H1 (cell line): ENCODE measurements at regions not wholly inside any gene's neighbourhood (a gene's known extent, or its start where the extent isn't known, plus 50 kb on each side); places are given as distances from the start of the nearest gene placed in this dataset.

Experiments used
- CTCF ChIA-PET: fragments of 300-600 bp; sonication (Branson Sonifier 250); formaldehyde crosslinking; loops from one replicate; lab custom pipeline; 2021; ENCODE audit not compliant: partially characterized antibody; lab: Charles Lee
- POLR2A ChIA-PET: fragments of 300-600 bp; sonication (Branson Sonifier 250); formaldehyde crosslinking; loops from one replicate; lab custom pipeline; 2021; ENCODE audit warnings: inconsistent platforms; ENCODE audit not compliant: partially characterized antibody; lab: Charles Lee
- DNase-seq, 2 experiments: peaks; one replicate each; pipeline versions ENCODE4 v3.0.0 to v3.0.0-alpha.2; 2010 to 2022; ENCODE audit warnings: low spot score in 2 of 2, low read depth in 1 of 2, mixed read lengths in 1 of 2
- FAIRE-seq: peaks from 2 replicates; lab custom pipeline; 2011; peaks lifted over from hg19 to GRCh38; lab: Jason Lieb, UNC
- H2AFZ ChIP-seq: 2 replicates; pipeline ENCODE4 v1.8.1; 2012; ENCODE audit warnings: low read length, inconsistent platforms
- H2AK5ac ChIP-seq: 2 replicates; pipeline ENCODE4 v1.6.1; 2013; ENCODE audit warnings: low read depth, low read length
- H2BK120ac ChIP-seq: replicated peaks from 2 replicates; pipeline ENCODE3; 2013; ENCODE audit warnings: low read depth, low read length, inconsistent platforms
- H2BK12ac ChIP-seq: 2 replicates; pipeline ENCODE4 v1.6.1; 2013; ENCODE audit warnings: low read depth, low read length
- H2BK15ac ChIP-seq: 2 replicates; pipeline ENCODE4 v1.6.1; 2013; ENCODE audit warnings: low read length
- H2BK20ac ChIP-seq: 2 replicates; pipeline ENCODE4 v1.6.1; 2013; ENCODE audit warnings: low read length
- H2BK5ac ChIP-seq: 2 replicates; pipeline ENCODE4 v1.6.1; 2013; ENCODE audit warnings: low read depth, low read length
- H3K14ac ChIP-seq: 2 replicates; pipeline ENCODE4 v1.6.1; 2013; ENCODE audit warnings: inconsistent platforms; ENCODE audit not compliant: insufficient read length
- H3K18ac ChIP-seq: 2 replicates; pipeline ENCODE4 v1.6.1; 2013; ENCODE audit warnings: low read length; ENCODE audit errors: extremely low read depth
- H3K23ac ChIP-seq: 2 replicates; pipeline ENCODE4 v1.6.1; 2013; ENCODE audit warnings: inconsistent platforms; ENCODE audit not compliant: insufficient read length
- H3K23me2 ChIP-seq: 2 replicates; pipeline ENCODE4 v1.6.1; 2013; ENCODE audit warnings: low read depth, low read length
- H3K27ac ChIP-seq: 2 replicates; pipeline ENCODE4 v1.6.1; 2011; ENCODE audit warnings: low read depth, low read length, inconsistent platforms
- H3K27me3 ChIP-seq, 4 experiments: replicated peaks in 1 of 4; 1 replicate in 1 of 4; 2 replicates in 3 of 4; pipeline versions ENCODE4 v1.6.1 to v1.8.1; 2011 to 2013; ENCODE audit warnings: low read length in 3 of 4, mild to moderate bottlenecking in 3 of 4, inconsistent platforms in 2 of 4, mixed read lengths in 2 of 4, moderate library complexity in 1 of 4; ENCODE audit not compliant: control insufficient read depth in 3 of 4, insufficient read depth in 3 of 4; ENCODE audit errors: extremely low read depth in 1 of 4
- H3K36me3 ChIP-seq, 4 experiments: 2 replicates each; pipeline versions ENCODE4 v1.6.1 to v1.8.1; 2011 to 2013; ENCODE audit warnings: mild to moderate bottlenecking in 4 of 4, low read length in 3 of 4, moderate library complexity in 2 of 4, control low read depth in 1 of 4, inconsistent platforms in 1 of 4; ENCODE audit not compliant: insufficient read depth in 4 of 4, control insufficient read depth in 2 of 4
- H3K4ac ChIP-seq: replicated peaks from 2 replicates; pipeline ENCODE3; 2013; ENCODE audit warnings: low read length, low read depth, mixed read lengths, inconsistent platforms; ENCODE audit not compliant: insufficient read length
- H3K4me1 ChIP-seq, 4 experiments: replicated peaks in 1 of 4; 1 replicate in 1 of 4; 2 replicates in 3 of 4; pipeline versions ENCODE4 v1.6.1 to v1.8.1; 2011 to 2013; ENCODE audit warnings: low read length in 3 of 4, inconsistent platforms in 2 of 4, mixed read lengths in 1 of 4; ENCODE audit not compliant: insufficient read depth in 4 of 4, control insufficient read depth in 3 of 4
- H3K4me2 ChIP-seq, 2 experiments: 2 replicates each; pipeline versions ENCODE4 v1.6.1 to v1.8.1; 2011 to 2013; ENCODE audit warnings: low read depth in 2 of 2, low read length in 2 of 2, control low read depth in 1 of 2, inconsistent platforms in 1 of 2, mild to moderate bottlenecking in 1 of 2; ENCODE audit not compliant: insufficient read depth in 1 of 2
- H3K4me3 ChIP-seq, 4 experiments: fragments of 200-600, 300-600 bp in 1 of 4; sonication (generic), shearing (Covaris generic), sonication (Bioruptor Twin) in 1 of 4; 2 replicates each; pipeline versions ENCODE4 v1.5.1 to v1.8.1; 2011 to 2016; ENCODE audit warnings: low read length in 4 of 4, low read depth in 3 of 4, control low read depth in 2 of 4, inconsistent platforms in 2 of 4, mild to moderate bottlenecking in 2 of 4, mixed read lengths in 1 of 4, moderate library complexity in 1 of 4; ENCODE audit not compliant: insufficient read depth in 2 of 4; ENCODE audit errors: extremely low read depth in 1 of 4
- H3K56ac ChIP-seq: replicated peaks from 2 replicates; pipeline ENCODE3; 2013; ENCODE audit warnings: low read depth, mild to moderate bottlenecking, mixed read lengths, low read length, inconsistent platforms; ENCODE audit not compliant: insufficient read length
- H3K79me1 ChIP-seq: 2 replicates; pipeline ENCODE4 v1.6.1; 2013; ENCODE audit warnings: low read depth, low read length, control low read depth
- H3K79me2 ChIP-seq, 2 experiments: 2 replicates each; pipeline versions ENCODE4 v1.6.1 to v1.8.1; 2012 to 2013; ENCODE audit warnings: low read length in 2 of 2, mild to moderate bottlenecking in 2 of 2, inconsistent platforms in 1 of 2; ENCODE audit not compliant: insufficient read depth in 2 of 2, control insufficient read depth in 1 of 2
- H3K9ac ChIP-seq, 4 experiments: replicated peaks in 1 of 4; 1 replicate in 1 of 4; 2 replicates in 3 of 4; pipeline versions ENCODE4 v1.6.1 to v1.8.1; 2011 to 2013; ENCODE audit warnings: low read depth in 3 of 4, low read length in 3 of 4, control low read depth in 2 of 4, mild to moderate bottlenecking in 2 of 4, moderate library complexity in 2 of 4, inconsistent platforms in 1 of 4; ENCODE audit errors: extremely low read depth in 1 of 4
- H3K9me3 ChIP-seq, 2 experiments: 2 replicates each; pipeline versions ENCODE4 v1.6.1 to v1.8.1; 2012 to 2013; ENCODE audit warnings: mild to moderate bottlenecking in 2 of 2, moderate library complexity in 2 of 2, control low read depth in 1 of 2, inconsistent platforms in 1 of 2, low read depth in 1 of 2, low read length in 1 of 2, mixed read lengths in 1 of 2; ENCODE audit not compliant: insufficient read depth in 2 of 2
- H4K20me1 ChIP-seq, 2 experiments: replicated peaks in 1 of 2; 2 replicates each; pipeline versions ENCODE3 to v1.8.1; 2011 to 2013; ENCODE audit warnings: inconsistent platforms in 2 of 2, low read length in 2 of 2, mild to moderate bottlenecking in 1 of 2; ENCODE audit not compliant: insufficient read depth in 2 of 2, control insufficient read depth in 1 of 2
- H4K5ac ChIP-seq: 2 replicates; pipeline ENCODE4 v1.6.1; 2013; ENCODE audit warnings: low read length, low read depth, mixed read lengths, inconsistent platforms; ENCODE audit not compliant: insufficient read length
- H4K8ac ChIP-seq: 2 replicates; pipeline ENCODE4 v1.8.0; 2013; ENCODE audit warnings: mild to moderate bottlenecking, moderate library complexity, low read length, inconsistent platforms; ENCODE audit not compliant: insufficient read depth; ENCODE audit errors: extremely low read depth
- H4K91ac ChIP-seq: replicated peaks from 2 replicates; pipeline ENCODE3; 2013; ENCODE audit warnings: low read length, mixed read lengths, inconsistent platforms; ENCODE audit not compliant: insufficient read length
- ATF3 ChIP-seq: IDR thresholded peaks from 2 replicates; pipeline ENCODE4 v1.6.1; 2011; ENCODE audit warnings: low read depth, mild to moderate bottlenecking, low read length; ENCODE audit not compliant: insufficient read depth
- EP300 ChIP-seq, 2 experiments: IDR thresholded peaks; 1 replicate in 1 of 2; 2 replicates in 1 of 2; pipeline ENCODE4 v1.6.1; 2011 to 2012; ENCODE audit warnings: low read depth in 2 of 2, low read length in 2 of 2, mild to moderate bottlenecking in 2 of 2, borderline replicate concordance in 1 of 2, inconsistent platforms in 1 of 2, moderate library complexity in 1 of 2
- JUN ChIP-seq: IDR thresholded peaks from 2 replicates; pipeline ENCODE4 v1.6.1; 2011; ENCODE audit warnings: low read depth, mild to moderate bottlenecking, improper control_type of control experiment, low read length
- MAFK ChIP-seq: IDR thresholded peaks from 2 replicates; pipeline ENCODE4 v1.6.1; 2012; ENCODE audit warnings: low read depth, mild to moderate bottlenecking, improper control_type of control experiment, low read length
- NANOG ChIP-seq: IDR thresholded peaks from 2 replicates; pipeline ENCODE4 v1.6.1; 2011; ENCODE audit warnings: low read length, low read depth, mild to moderate bottlenecking, inconsistent platforms; ENCODE audit not compliant: insufficient read depth, poor library complexity, severe bottlenecking
- NRF1 ChIP-seq: IDR thresholded peaks from 2 replicates; pipeline ENCODE4 v1.6.1; 2011; ENCODE audit warnings: mild to moderate bottlenecking, low read depth, low read length, improper control_type of control experiment
- POU5F1 ChIP-seq: IDR thresholded peaks from 2 replicates; pipeline ENCODE4 v1.6.1; 2011; ENCODE audit warnings: low read depth, mild to moderate bottlenecking, low read length, moderate library complexity
- RBBP5 ChIP-seq: IDR thresholded peaks from 2 replicates; pipeline ENCODE4 v1.7.1; 2012; ENCODE audit warnings: low read depth, mild to moderate bottlenecking, inconsistent platforms, low read length, moderate library complexity, borderline replicate concordance
- SIRT6 ChIP-seq: IDR thresholded peaks from one replicate; pipeline ENCODE4 v1.7.1; 2012; ENCODE audit warnings: low read length, inconsistent platforms
- SP1 ChIP-seq: IDR thresholded peaks from 2 replicates; pipeline ENCODE4 v1.6.1; 2011; ENCODE audit warnings: low read depth, low read length
- WGBS, 2 experiments: shearing (Covaris generic) in 1 of 2; methylation state at CpG; one replicate each; pipeline versions ENCODE4 v1.1.6 to v1.1.7; 2013 to 2015; ENCODE audit warnings: low lambda C conversion rate in 2 of 2, mixed read lengths in 2 of 2, inconsistent platforms in 1 of 2, low coverage in 1 of 2, missing lambda C conversion rate in 1 of 2; ENCODE audit not compliant: insufficient replicate concordance in 2 of 2, insufficient coverage in 1 of 2, insufficient read length in 1 of 2; ENCODE audit errors: extremely low coverage in 1 of 2, missing lambda C conversion rate in 1 of 2; 5-methylcytosine and 5-hydroxymethylcytosine counted together
- TF ChIP-seq, protein P1 (sequence below): IDR thresholded peaks from 2 replicates; pipeline ENCODE4 v1.6.1; 2011; ENCODE audit warnings: low read length, improper control_type of control experiment

DNA sequence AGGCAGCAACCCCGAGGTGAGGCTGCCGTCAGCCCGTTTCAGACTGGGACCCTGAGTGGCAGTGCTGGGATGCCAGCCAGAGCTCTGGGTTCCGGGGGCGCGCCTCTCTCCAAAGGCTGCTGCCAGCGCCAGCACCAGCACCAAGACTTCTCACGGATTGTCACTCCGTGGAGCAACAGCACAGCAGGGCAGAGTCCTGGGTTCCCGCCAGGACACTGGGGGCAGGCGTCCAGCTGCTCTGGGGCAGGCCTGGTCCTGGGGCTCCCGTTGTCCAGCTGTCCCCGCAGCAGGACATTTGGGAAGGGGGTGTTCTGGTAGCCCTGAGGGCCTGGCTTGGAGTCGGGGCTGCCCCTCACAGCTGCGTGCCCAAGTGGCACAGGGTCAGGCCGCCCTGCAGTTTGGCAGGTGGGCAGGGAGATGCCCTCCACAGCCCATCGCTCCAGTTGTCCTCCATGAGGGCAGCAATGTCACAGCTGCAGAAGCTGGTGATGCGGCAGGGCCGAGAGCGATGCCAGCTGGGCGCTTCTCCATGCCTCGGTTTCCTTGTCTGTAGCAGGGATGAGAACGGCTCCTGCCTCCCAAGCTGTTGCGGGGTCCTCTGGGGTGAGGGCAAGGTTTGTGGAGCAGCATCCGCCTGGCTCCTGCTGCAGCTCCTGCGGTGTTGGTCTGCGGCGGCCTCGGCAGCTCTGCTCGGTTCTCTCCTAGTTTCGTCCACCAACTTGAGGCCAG, 137.3 kb upstream of the CIBAR2 start:
- H2BK120ac ChIP-seq = no peak overlapping the region
- no peak overlapping the region for H2BK12ac ChIP-seq
- H2AFZ ChIP-seq = no peak overlapping the region
- no peak overlapping the region; the same call in 1 of the 2 replicates for H4K8ac ChIP-seq
- DNase-seq (no peak), FAIRE-seq (no peak)
- no peak overlapping the region for H3K23ac ChIP-seq
- H2BK15ac ChIP-seq = no peak overlapping the region
- H3K4me2 ChIP-seq = no peak overlapping the region
- H3K23me2 ChIP-seq = peaks cover 3% of the 10 kb centered on the region; the same call in 1 of the 2 replicates
- H3K27ac ChIP-seq = no peak overlapping the region
- no peak overlapping the region for H2AK5ac ChIP-seq
- H2BK20ac ChIP-seq = no peak overlapping the region
- H3K14ac ChIP-seq = no peak overlapping the region
- H4K20me1 ChIP-seq = peaks cover 9 to 20% of the 10 kb centered on the region in 2 experiments
- H3K56ac ChIP-seq = no peak overlapping the region
- H2BK5ac ChIP-seq = no peak overlapping the region
- 93% methylated on average over 31 of the region's 31 CpGs; no CpG with 5 or more reads in 1 of the 2 experiments for WGBS, 2 experiments
- no peak overlapping the region for H3K9ac ChIP-seq
- H3K4ac ChIP-seq = no peak overlapping the region
- H3K36me3 ChIP-seq = no peaks in the 10 kb centered on the region
- H4K91ac ChIP-seq = no peak overlapping the region
- H3K79me1 ChIP-seq = peaks cover 7% of the 10 kb centered on the region
- CTCF ChIA-PET = interaction anchor here (0.9 to 17.5 kb wide), 11 partner anchors 9 to 135 kb away, joined by 3 to 371 read pairs (median 9); no protein-coding TSS in a partner anchor
- peak overlapping the region; percentile 60; the same call in 1 of the 2 replicates for H3K18ac ChIP-seq
- H3K9me3 ChIP-seq = no peaks in the 10 kb centered on the region
- no peak overlapping the region for H4K5ac ChIP-seq
- no peak overlapping the region for H3K4me3 ChIP-seq
- H3K27me3 ChIP-seq = no peaks in the 10 kb centered on the region
- POLR2A ChIA-PET = no interaction called here
- H3K4me1 ChIP-seq = peaks cover 0 to 24% (median 3%) of the 10 kb centered on the region in 4 experiments; a peak in 5 of 7 replicates
- H3K79me2 ChIP-seq = no peaks in the 10 kb centered on the region; a peak in 1 of 4 replicates
- TF ChIP-seq NRF1 (no peak), POU5F1 (no peak), SP1 (no peak), ATF3 (no peak), JUN (no peak), EP300 (IDR thresholded peaks at IDR 0.05; ENCODE audit: borderline replicate concordance in 1 of 2, low read depth in 2 of 2, low read length in 2 of 2) (no peak), SIRT6 (no peak), MAFK (no peak), RBBP5 (no peak), NANOG (no peak)
- TF ChIP-seq, protein P1, sequence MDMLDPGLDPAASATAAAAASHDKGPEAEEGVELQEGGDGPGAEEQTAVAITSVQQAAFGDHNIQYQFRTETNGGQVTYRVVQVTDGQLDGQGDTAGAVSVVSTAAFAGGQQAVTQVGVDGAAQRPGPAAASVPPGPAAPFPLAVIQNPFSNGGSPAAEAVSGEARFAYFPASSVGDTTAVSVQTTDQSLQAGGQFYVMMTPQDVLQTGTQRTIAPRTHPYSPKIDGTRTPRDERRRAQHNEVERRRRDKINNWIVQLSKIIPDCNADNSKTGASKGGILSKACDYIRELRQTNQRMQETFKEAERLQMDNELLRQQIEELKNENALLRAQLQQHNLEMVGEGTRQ = no peak
